Choroid plexus epithelial cell (primary cell): ENCODE measurements at regions not wholly inside any gene's neighbourhood (a gene's known extent, or its start where the extent isn't known, plus 50 kb on each side); places are given as distances from the start of the nearest gene placed in this dataset.

ENCODE experiments used
- DNase-seq: peaks from one replicate; pipeline ENCODE4 v3.0.0-alpha.2; 2010; ENCODE audit warnings: low read depth
- H3K4me3 ChIP-seq: 2 replicates; pipeline ENCODE4 v1.5.1; 2011; ENCODE audit warnings: low read depth, mild to moderate bottlenecking, control low read depth, low read length, moderate library complexity
- TF ChIP-seq, protein P1 (sequence below): conservative IDR thresholded peaks from 2 replicates; pipeline ENCODE4 v1.5.1; 2011; ENCODE audit warnings: low read depth, mild to moderate bottlenecking, control low read depth, inconsistent platforms, low read length, moderate library complexity

DNA sequence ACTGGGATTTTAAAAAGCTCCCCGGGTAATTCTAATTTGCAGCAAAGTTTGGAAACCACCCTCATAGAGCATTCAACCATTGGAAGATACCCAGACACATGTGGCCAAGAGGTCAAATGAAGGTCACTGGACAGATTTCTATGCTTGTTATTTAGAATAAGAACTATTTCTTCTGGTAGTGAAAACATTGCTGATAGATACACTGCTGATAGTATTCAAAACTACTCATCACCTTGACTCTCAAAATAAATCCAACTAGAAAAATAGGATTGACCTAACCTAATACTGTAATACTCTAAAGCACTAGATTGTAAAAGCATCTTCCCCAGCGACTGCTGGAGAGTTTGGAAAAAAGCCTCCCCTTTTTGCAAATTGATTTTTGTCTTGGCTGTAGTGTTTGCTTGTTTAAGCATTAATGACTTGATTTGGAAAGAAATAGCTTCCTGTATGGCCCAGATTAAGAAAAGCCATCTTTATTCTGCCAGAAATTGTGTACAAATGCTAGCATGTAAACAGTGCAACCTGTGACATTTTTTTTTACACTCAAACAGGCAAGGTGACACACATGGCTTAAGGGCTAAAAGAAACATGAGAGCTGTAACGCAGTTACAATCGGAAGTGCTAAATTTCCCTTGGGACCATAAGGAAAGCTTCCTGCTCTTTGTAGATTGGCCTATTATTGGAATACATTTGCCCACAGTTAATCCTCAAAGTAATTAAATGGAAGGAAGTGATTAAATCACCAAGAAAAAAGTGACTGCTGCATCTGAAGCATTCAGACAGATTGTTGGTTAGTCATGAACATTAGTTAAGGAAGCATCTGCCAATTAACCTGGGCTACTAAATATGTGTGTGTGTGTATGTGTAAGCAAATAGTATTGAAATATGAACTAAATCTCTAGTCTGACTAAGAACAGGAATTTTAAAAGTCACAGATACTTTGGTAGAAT is 356.5 kb upstream of the ATP2B1 start:
- H3K4me3 ChIP-seq = no peak overlapping the region
- peak; percentile 57 for DNase-seq
- TF ChIP-seq, protein P1, sequence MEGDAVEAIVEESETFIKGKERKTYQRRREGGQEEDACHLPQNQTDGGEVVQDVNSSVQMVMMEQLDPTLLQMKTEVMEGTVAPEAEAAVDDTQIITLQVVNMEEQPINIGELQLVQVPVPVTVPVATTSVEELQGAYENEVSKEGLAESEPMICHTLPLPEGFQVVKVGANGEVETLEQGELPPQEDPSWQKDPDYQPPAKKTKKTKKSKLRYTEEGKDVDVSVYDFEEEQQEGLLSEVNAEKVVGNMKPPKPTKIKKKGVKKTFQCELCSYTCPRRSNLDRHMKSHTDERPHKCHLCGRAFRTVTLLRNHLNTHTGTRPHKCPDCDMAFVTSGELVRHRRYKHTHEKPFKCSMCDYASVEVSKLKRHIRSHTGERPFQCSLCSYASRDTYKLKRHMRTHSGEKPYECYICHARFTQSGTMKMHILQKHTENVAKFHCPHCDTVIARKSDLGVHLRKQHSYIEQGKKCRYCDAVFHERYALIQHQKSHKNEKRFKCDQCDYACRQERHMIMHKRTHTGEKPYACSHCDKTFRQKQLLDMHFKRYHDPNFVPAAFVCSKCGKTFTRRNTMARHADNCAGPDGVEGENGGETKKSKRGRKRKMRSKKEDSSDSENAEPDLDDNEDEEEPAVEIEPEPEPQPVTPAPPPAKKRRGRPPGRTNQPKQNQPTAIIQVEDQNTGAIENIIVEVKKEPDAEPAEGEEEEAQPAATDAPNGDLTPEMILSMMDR = no peak

DNA sequence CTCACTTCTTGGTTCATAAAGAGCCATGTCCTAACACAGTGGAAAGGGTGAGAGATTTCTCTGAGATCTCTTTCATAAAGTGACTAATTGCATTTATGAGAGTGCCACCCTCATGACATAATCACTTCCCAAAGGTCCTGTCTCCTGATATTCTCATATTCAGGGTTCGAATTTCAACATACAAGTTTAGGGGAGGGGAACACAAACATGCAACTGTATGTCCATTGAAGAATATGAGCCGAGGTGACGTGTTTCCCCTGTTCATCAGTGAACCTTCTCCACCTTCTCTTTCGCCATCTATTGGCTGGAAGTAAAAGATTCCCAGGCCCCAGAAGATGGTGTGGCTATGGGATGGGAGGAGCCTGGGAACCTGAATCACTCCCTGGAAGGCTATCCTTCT is 354.2 kb upstream of the ATP2B1 start:
- no peak overlapping the region for H3K4me3 ChIP-seq
- TF ChIP-seq, protein P1 = no peak
- no peak for DNase-seq

DNA sequence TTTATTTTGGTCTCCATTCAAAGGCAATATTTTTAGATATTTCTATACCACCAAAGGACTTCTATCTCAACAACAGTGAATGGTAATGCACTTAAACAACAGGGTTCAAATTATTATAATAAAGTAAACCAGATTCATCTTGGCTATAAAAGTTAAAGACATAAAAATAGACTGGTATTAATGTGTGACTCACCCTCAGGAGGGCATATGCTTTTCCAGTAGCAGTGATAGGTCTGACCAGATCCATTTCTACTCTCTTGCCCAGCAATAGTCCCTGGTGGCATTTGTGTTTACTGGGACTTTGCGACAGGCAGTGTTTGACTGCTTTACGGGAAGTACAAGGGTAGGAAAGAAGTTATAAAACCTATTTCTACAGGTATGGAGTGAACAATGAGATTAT is 353.2 kb upstream of the ATP2B1 start:
- peak; percentile 23 for DNase-seq
- TF ChIP-seq, protein P1 = no peak
- no peak overlapping the region for H3K4me3 ChIP-seq

DNA sequence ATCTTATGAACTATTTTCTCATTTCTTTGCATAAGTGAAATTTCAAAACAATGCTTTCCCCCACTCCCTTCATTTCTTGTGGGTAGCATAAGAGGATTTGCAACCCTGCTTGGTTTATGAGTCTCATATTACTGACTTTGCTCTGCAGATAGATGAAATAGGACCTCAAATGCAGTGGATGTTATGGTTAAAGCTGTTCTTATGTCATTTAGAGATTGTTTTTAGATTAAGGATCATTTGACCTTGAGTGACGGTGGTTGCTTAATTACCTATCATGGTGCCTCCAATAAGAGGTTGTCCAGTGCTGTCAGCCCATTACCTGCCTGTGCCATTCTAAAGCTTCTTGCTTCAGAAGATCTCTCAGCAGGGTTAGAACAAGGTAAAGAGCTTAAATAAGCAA is 351.4 kb upstream of the ATP2B1 start:
- TF ChIP-seq, protein P1 = no peak
- no peak overlapping the region for H3K4me3 ChIP-seq
- DNase-seq = no peak

DNA sequence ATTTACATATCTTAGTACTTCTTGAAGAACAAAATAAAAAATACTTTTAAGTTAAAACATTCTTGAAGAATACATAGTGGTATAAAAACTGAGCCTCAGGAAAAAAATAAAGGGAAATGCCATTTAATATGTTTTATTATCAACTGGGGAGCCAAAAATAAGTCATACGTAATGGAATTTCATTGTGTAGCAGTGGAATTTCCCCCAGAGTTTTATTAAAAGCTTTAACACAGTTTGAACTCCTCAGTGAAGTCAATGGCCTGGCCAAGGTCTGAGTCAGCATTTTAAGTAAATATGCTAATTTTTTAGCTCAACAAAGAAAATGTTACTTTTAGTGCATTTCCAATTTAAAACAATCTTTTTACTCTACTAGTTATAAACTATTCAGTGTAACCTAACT is 350.1 kb upstream of the ATP2B1 start:
- peak; percentile 91 for DNase-seq
- TF ChIP-seq, protein P1 = no peak

DNA sequence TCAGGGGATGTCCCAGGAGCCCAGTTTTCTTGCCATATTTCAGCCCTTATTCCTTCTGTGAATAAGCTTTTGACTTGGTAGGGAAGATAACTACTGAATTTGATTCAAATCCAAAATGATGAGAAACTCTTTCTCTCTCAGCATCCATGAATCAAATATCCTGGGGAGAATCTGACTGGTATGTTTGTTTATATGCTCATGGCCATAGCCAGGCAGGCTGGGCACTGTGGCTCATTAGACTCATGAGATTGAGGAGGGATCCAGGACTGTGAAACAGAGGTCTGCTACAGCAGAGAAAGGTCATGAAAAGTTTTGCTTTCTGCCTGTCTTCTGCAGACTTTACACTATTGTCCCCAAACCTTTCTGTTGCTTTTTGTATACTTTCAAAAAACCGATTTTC is 346.4 kb upstream of the ATP2B1 start:
- no peak overlapping the region for H3K4me3 ChIP-seq
- TF ChIP-seq, protein P1 = no peak
- DNase-seq = no peak

More for the DNA sequence above, 350.1 kb upstream of the ATP2B1 start:
- H3K4me3 ChIP-seq = no peak overlapping the region

DNA sequence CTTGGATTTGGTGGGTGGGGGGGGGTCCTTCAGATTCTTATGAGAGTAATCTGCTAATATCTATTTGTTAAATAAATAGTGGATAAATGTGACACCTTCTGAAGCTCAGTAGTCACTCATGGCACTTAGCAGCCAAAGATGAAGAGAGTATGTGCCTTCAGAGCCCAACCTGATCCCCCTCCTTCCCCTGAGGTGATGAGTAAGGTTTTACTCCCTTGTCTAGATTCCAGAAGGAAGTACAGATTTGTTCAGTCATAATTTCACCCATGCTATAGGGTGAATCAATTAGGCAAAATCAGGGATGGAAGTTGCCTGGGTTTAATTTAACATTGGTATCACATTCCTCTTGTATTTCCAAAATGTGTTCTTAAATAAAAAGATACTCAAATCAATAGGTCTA is 340.3 kb upstream of the ATP2B1 start:
- DNase-seq = no peak
- TF ChIP-seq, protein P1 = no peak
- no peak overlapping the region for H3K4me3 ChIP-seq
